Activated CD4-positive, alpha-beta memory T cell treated with anti-CD3 and anti-CD28 coated beads for 36 hours (primary cell): ENCODE measurements at regions not wholly inside any gene's neighbourhood (a gene's known extent, or its start where the extent isn't known, plus 50 kb on each side); places are given as distances from the start of the nearest gene placed in this dataset.

Experiments used
- CTCF ChIA-PET: fragments of 350-600 bp; sonication (Branson Sonifier 250); formaldehyde crosslinking; loops from one replicate; lab custom pipeline; 2021; ENCODE audit warnings: antibody characterized with exemption, inconsistent platforms; lab: Charles Lee
- POLR2A ChIA-PET: fragments of 350-600 bp; sonication (Branson Sonifier 250); formaldehyde crosslinking; loops from one replicate; lab custom pipeline; 2021; ENCODE audit warnings: antibody characterized with exemption; lab: Charles Lee
- DNase-seq: peaks from one replicate; pipeline ENCODE4 v3.0.0-alpha.2; 2020
- H3K27ac Mint-ChIP-seq: one replicate; pipeline ENCODE4 v1.8.0; 2021; ENCODE audit warnings: mixed read lengths
- H3K27me3 Mint-ChIP-seq: one replicate; pipeline ENCODE4 v1.8.0; 2021; ENCODE audit warnings: mixed read lengths
- H3K36me3 Mint-ChIP-seq: one replicate; pipeline ENCODE4 v1.8.0; 2021; ENCODE audit warnings: mixed read lengths
- H3K4me1 Mint-ChIP-seq: one replicate; pipeline ENCODE4 v1.8.0; 2021; ENCODE audit warnings: low read depth, mixed read lengths
- H3K4me3 Mint-ChIP-seq: one replicate; pipeline ENCODE4 v1.8.0; 2021; ENCODE audit warnings: mild to moderate bottlenecking, mixed read lengths
- H3K9me3 Mint-ChIP-seq: one replicate; pipeline ENCODE4 v1.8.0; 2021; ENCODE audit warnings: mixed read lengths
- intact Hi-C: fragments of 100-400 bp; cut with micrococcal nuclease; formaldehyde crosslinking; loops from one replicate; pipeline ENCODE4 v1.15.1; 2023

DNA sequence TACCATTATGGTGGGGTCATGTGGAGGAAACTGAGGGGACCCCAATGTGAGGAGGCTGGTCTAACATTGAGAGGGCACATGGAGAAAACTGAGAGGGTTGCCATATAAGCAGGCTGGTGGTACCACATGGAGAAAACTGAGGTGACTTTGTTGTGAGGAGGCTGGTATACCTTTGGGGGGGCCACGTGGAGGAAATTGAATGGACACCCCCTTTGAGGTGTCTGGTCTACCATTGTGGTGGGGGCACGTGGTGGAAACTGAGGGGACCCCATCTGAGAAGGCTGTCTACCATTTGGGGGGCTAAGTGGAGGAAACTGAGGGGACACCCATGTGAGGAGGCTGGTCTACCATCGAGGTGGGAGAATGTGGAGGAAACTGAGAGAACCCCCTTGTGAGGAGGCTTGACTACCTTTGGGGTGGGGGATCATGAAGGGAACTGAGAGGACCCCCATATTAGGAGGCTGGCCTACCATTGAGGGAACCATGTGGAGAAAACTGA, 163.8 kb downstream of the FBLN2 start:
- ChIA-PET CTCF (no interaction called here), POLR2A (no interaction called here)
- intact Hi-C loops = no loop called here
- Mint-ChIP-seq H3K27ac (no peak overlapping the region), H3K36me3 (peaks cover 2% of the 10 kb centered on the region), H3K27me3 (peaks cover 14% of the 10 kb centered on the region), H3K4me3 (no peak overlapping the region), H3K4me1 (no peaks in the 10 kb centered on the region), H3K9me3 (peaks cover 15% of the 10 kb centered on the region)
- no peak for DNase-seq

DNA sequence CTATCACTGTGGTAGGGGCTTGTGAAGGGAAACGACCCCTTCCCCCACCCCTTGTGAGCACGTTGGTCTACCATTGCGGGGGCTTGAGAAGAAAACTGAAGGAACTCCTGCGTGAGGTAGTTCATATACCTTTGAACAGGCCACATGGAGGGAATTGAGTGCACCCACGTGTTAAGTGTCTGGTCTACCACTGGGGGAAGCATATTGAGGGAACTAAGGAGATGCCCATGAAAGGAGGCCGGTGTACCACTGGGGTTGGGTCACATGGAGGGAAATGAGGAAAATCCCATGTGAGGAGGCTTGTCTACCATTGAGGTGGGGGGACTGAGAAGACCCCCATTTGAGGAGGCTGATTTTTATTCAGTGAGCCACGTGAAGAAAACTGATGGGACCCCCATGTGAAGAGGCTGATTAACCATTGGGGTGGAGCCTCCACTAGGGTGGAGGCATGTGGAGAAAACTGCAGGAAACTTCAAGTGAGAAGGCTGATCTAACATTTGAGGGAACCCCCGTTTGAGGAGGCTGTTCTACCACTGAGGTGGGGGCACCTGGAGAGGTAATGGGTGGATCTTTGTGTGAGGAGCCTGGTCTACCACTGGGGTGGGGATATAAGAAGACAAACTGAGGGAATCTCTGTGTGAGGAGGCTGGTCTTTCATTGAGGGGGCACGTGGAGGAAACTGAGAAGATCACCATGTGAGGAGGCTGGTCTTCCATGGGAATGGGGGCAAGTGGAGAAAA, 163.2 kb downstream of the FBLN2 start:
- Mint-ChIP-seq H3K4me1 (no peaks in the 10 kb centered on the region), H3K27ac (no peak overlapping the region), H3K9me3 (peaks cover 15% of the 10 kb centered on the region), H3K27me3 (peaks cover 20% of the 10 kb centered on the region), H3K36me3 (peaks cover 2% of the 10 kb centered on the region), H3K4me3 (no peak overlapping the region)
- intact Hi-C loops = no loop called here
- POLR2A ChIA-PET = no interaction called here
- no peak for DNase-seq
- CTCF ChIA-PET = no interaction called here

DNA sequence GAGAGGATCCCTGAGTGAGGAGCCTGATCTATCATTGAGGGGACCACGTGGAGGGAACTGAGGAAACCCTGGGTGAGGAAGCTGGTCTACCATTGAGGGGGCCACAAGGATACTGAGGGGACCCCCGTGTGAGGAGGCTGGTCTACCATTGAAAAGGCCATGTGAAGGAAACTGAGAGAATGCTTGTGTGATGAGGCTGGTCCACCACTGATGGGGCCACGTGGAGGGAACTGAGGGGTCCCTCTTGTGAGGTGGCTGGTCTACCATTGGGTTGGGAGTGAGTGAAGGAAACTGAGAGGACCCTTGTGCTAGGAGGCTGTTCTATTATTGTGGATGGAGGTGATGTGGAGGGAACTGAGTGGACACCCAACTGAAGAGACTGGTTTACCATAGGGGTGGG, 161.3 kb downstream of the FBLN2 start:
- Mint-ChIP-seq H3K27me3 (peaks cover 25% of the 10 kb centered on the region), H3K36me3 (peaks cover 2% of the 10 kb centered on the region), H3K4me3 (no peak overlapping the region), H3K9me3 (peaks cover 15% of the 10 kb centered on the region), H3K4me1 (no peaks in the 10 kb centered on the region), H3K27ac (no peak overlapping the region)
- ChIA-PET POLR2A (no interaction called here), CTCF (no interaction called here)
- peak; percentile 4 for DNase-seq
- intact Hi-C loops = no loop called here

DNA sequence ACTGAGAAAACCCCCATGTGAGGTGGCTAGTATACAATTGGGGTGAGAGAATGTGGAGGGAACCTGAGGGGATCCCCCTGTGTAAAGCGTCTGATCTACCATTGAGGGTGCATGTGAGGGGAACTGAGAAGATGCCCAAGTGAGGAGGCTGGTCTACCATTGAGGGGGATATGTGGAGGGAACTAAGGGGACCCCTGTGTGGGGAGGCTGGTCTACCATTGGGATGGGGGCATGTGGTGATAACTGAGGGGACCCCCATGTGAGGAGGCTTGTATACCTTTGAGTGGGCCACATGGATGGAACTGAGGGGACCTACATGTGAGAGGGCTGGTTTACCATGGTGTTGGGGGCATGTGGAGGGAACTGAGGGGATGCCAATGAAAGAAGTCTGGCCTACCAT, 160.8 kb downstream of the FBLN2 start:
- CTCF ChIA-PET = no interaction called here
- Mint-ChIP-seq H3K27ac (no peak overlapping the region), H3K27me3 (peaks cover 25% of the 10 kb centered on the region), H3K9me3 (peaks cover 15% of the 10 kb centered on the region), H3K4me1 (no peaks in the 10 kb centered on the region), H3K36me3 (peaks cover 2% of the 10 kb centered on the region), H3K4me3 (no peak overlapping the region)
- DNase-seq = peak; percentile 6
- intact Hi-C loops = no loop called here
- POLR2A ChIA-PET = no interaction called here

DNA sequence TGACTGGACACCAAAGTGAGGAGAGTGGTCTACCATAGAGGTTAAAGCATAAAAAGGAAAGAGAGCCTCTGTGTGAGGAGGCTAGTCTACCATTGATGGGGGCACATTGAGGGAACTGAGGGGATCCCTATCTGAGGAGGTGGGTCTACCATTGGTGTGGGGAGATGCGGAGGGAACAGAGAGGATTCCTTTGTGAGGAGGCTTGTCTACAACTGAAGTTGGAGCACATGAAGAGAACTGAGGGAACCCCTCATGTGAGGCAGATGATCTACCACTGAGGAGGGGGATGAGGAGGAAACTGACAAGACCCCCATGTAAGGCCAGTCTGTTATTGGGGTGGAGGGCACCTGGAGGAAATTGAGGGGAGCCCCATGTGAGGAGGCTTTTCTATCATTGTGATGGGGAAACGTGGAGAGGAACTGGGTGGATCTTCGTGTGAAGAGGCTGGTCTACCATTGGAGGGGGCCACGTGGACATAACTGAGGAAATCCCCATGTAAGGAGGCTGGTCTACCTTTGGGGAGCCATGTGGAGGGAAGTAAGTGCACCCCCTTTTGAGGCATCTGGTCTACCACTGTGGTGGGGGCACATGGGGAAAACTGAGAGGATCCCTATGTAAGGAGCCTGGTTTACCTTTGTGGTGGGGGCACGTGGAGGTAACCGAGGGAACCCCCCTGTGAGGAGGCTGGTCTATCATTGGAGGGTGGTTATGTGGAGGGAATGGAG, 160.1 kb downstream of the FBLN2 start:
- peaks cover 15% of the 10 kb centered on the region for H3K9me3 Mint-ChIP-seq
- peaks cover 25% of the 10 kb centered on the region for H3K27me3 Mint-ChIP-seq
- no peak overlapping the region for H3K4me3 Mint-ChIP-seq
- no peak overlapping the region for H3K27ac Mint-ChIP-seq
- peaks cover 2% of the 10 kb centered on the region for H3K36me3 Mint-ChIP-seq
- DNase-seq = peak; percentile 3
- intact Hi-C loops = no loop called here
- POLR2A ChIA-PET = no interaction called here
- no peaks in the 10 kb centered on the region for H3K4me1 Mint-ChIP-seq
- CTCF ChIA-PET = no interaction called here

DNA sequence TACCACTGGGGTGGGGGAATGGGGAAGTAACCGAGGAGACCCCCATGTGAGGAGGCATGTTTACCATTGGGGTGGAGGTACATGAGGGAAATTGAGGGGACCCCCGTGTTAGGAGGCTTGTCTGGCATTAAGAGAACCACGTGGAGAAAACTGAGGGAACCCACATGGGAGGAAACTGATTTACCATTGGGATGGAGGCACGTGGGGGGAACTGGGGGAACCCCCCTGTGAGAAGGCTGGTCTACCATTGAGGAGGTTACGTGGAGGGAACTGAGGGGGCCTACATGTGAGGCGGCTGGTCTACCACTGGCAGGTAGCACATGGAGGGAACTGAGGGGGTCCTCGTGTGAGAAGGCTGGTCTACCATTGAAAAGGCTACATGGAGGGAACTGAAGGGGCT, 159.4 kb downstream of the FBLN2 start:
- Mint-ChIP-seq H3K9me3 (peaks cover 10% of the 10 kb centered on the region), H3K27ac (no peak overlapping the region), H3K27me3 (peaks cover 25% of the 10 kb centered on the region), H3K4me3 (no peak overlapping the region), H3K4me1 (no peaks in the 10 kb centered on the region), H3K36me3 (peaks cover 2% of the 10 kb centered on the region)
- ChIA-PET CTCF (no interaction called here), POLR2A (no interaction called here)
- DNase-seq = no peak
- intact Hi-C loops = no loop called here

DNA sequence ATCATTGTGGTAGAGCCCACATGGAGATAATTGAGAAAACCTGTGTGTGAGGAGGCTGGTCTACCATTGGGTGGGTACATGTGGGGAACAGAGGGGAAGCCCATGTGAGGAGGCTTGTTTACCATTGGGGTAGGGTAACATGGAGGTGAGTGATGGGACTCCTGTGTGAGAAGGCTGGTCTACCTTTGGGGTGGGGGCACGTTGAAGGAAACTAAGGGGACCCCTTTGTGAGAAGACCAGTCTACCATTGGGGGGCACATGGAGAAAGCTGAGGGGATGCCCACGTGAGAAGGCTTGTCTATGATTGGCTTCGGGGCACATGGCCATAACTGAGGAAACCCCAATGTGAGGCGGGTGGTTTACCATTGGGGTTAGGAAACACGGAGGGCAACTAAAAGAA, 158.5 kb downstream of the FBLN2 start:
- CTCF ChIA-PET = no interaction called here
- Mint-ChIP-seq H3K27ac (no peak overlapping the region), H3K27me3 (peaks cover 25% of the 10 kb centered on the region), H3K36me3 (peaks cover 2% of the 10 kb centered on the region), H3K4me1 (no peaks in the 10 kb centered on the region), H3K4me3 (no peak overlapping the region), H3K9me3 (peaks cover 6% of the 10 kb centered on the region)
- DNase-seq = peak; percentile 1
- intact Hi-C loops = no loop called here
- POLR2A ChIA-PET = no interaction called here

DNA sequence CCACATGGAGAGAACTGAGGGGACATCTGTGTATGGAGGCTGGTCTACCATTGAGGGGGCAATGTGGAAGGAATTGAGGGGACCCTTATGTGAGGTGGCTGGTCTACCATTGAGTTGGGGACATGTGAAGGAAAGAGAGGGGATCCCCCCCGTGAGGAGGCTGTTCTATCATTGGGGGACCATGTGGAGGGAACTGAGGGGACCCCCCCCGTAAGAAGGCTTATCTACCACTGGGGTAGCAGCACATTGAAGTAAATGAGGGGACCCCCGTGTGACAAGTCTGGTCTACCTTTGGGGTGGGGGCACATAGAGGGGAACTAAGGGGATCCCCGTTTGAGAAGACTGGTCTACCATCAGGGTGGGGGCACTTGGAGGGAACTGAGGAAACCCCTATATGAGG, 158.0 kb downstream of the FBLN2 start:
- Mint-ChIP-seq H3K4me3 (no peak overlapping the region), H3K27me3 (peaks cover 25% of the 10 kb centered on the region), H3K9me3 (peaks cover 6% of the 10 kb centered on the region), H3K36me3 (peaks cover 2% of the 10 kb centered on the region), H3K4me1 (no peaks in the 10 kb centered on the region), H3K27ac (no peak overlapping the region)
- ChIA-PET CTCF (no interaction called here), POLR2A (no interaction called here)
- DNase-seq = peak; percentile 2
- intact Hi-C loops = no loop called here

DNA sequence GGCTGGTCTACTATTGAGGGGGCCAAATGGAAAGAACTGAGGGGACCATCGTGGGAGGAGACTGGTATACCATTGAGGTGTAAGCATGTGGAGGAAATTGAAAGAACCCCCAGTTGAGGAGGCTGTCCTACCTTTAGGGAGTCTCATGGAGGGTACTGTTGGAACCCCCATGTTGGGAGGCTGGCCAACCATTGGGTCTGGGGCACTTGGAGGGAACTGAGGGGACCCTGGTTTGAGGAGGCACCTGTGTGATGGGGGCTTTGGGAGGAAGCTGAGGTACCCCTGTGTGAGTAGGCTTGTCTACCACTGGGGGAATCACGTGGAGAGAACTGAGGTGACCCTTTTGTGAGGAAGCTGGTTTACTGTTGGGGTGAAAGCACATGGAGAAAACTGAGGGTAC, 157.5 kb downstream of the FBLN2 start:
- H3K27ac Mint-ChIP-seq = no peak overlapping the region
- POLR2A ChIA-PET = no interaction called here
- no peak overlapping the region for H3K4me3 Mint-ChIP-seq
- H3K4me1 Mint-ChIP-seq = no peaks in the 10 kb centered on the region
- H3K27me3 Mint-ChIP-seq = peaks cover 25% of the 10 kb centered on the region
- CTCF ChIA-PET = no interaction called here
- peak; percentile 4 for DNase-seq
- peaks cover 6% of the 10 kb centered on the region for H3K9me3 Mint-ChIP-seq
- H3K36me3 Mint-ChIP-seq = peaks cover 2% of the 10 kb centered on the region
- intact Hi-C loops = no loop called here

DNA sequence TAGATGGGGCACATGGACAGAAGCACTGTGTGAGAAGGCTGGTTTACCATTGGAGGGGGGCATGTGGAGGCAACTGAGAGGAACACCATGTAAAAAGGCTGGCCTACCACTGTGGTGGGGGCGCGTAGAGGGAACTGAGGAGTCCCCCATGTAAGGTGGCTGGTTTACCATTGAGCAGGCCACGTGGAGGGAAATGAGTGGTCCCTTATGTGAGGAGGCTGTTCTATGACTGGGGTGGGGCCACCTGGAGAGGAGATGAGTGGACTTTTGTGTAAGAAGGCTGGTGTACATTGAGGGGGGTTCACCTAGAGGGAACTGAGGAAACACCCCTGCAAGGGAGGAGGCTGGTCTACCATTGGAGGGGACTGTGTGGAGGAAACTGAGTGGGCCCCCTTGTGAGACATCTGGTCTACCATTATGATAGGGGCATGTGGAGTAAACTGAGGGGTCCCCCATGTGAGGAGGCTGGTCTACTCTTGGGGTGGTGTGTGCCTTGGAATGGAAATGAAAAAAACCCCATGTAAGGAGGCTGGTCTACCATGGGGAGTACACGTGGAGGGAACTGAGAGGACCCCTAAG, 156.9 kb downstream of the FBLN2 start:
- ChIA-PET CTCF (no interaction called here), POLR2A (no interaction called here)
- H3K4me3 Mint-ChIP-seq = no peak overlapping the region
- peaks cover 2% of the 10 kb centered on the region for H3K36me3 Mint-ChIP-seq
- no peaks in the 10 kb centered on the region for H3K4me1 Mint-ChIP-seq
- no peaks in the 10 kb centered on the region for H3K9me3 Mint-ChIP-seq
- peak; percentile 4 for DNase-seq
- no peak overlapping the region for H3K27ac Mint-ChIP-seq
- intact Hi-C loops = no loop called here
- peaks cover 25% of the 10 kb centered on the region for H3K27me3 Mint-ChIP-seq

DNA sequence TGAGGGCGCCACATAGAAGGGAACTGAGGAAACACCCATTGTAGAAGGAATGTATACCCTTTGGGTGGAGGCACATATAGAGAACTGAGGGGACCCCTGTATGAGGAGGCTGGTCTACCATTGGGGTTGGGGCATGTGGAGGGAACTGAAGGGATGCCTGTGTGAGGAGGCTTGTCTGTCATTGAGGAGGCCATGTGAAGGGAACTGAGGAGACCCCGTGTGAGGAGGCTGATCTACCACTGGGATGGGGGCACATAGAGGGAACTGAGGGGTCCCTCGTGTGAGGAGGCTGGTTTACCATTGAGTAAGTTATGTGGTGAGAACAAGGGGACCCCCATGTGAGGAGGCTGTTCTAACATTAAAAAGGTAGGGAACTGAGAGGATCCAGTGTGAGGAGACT, 156.1 kb downstream of the FBLN2 start:
- H3K9me3 Mint-ChIP-seq = no peaks in the 10 kb centered on the region
- H3K4me3 Mint-ChIP-seq = no peak overlapping the region
- no peaks in the 10 kb centered on the region for H3K36me3 Mint-ChIP-seq
- peak; percentile 2 for DNase-seq
- peaks cover 25% of the 10 kb centered on the region for H3K27me3 Mint-ChIP-seq
- no peak overlapping the region for H3K27ac Mint-ChIP-seq
- POLR2A ChIA-PET = no interaction called here
- no peaks in the 10 kb centered on the region for H3K4me1 Mint-ChIP-seq
- CTCF ChIA-PET = no interaction called here
- intact Hi-C loops = no loop called here

DNA sequence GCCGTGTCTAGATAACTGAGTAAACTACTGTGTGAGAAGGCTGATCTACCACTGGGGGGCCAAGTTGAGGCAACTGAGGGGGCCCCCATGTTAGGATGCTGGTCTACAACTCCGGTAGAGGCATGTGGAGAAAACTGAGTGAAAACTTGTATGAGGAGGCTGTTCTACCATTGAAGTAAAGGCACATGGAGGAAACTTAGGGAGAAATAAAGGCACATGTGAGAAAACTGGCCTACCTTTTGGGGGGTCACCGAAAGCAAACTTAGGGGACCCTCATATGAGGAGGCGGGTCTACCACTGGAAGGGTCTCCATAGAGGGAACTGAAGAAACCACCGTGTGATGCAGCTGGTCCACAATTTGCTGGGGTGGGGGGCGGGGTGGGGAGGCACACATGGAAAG, 155.2 kb downstream of the FBLN2 start:
- CTCF ChIA-PET = no interaction called here
- Mint-ChIP-seq H3K27me3 (peaks cover 23% of the 10 kb centered on the region), H3K27ac (no peak overlapping the region), H3K36me3 (no peaks in the 10 kb centered on the region), H3K4me1 (no peaks in the 10 kb centered on the region), H3K9me3 (no peaks in the 10 kb centered on the region), H3K4me3 (no peak overlapping the region)
- POLR2A ChIA-PET = no interaction called here
- DNase-seq = peak; percentile 6
- intact Hi-C loops = no loop called here
